ENCODE measurements at regions not wholly inside any gene's neighbourhood (a gene's known extent, or its start where the extent isn't known, plus 50 kb on each side); places are given as distances from the start of the nearest gene placed in this dataset.

GRCh38 chr5:155299386-155300005 lies 285.9 kb downstream of the KIF4B start:
- TF ChIP-seq CTCF (IDR thresholded peaks at IDR 0.05): no peak
- Histone ChIP-seq H3K27me3 (ENCODE audit: control insufficient read depth in 1 of 2, insufficient read depth in 2 of 2, low read length in 2 of 2) (no peaks in the 10 kb centered on the region), H3K4me1 (ENCODE audit: insufficient read depth, low read length) (no peaks in the 10 kb centered on the region), H3K36me3 (ENCODE audit: insufficient read depth, low read length) (no peaks in the 10 kb centered on the region), H3K4me3 (ENCODE audit: low read length) (no peak overlapping the region), H3K9me3 (ENCODE audit: control insufficient read depth in 1 of 2, insufficient read depth in 1 of 2, low read length in 2 of 2) (peaks cover 0 to 7% of the 10 kb centered on the region in 2 experiments), H3K27ac (ENCODE audit: low read depth in 1 of 2, low read length in 2 of 2) (no peak overlapping the region)
- Mint-ChIP-seq H3K9me3 (no peaks in the 10 kb centered on the region), H3K36me3 (ENCODE audit: low read depth) (no peaks in the 10 kb centered on the region), H3K27me3 (no peaks in the 10 kb centered on the region), H3K27ac (no peak overlapping the region), H3K4me3 (no peak overlapping the region), H3K4me1 (ENCODE audit: low read depth) (no peaks in the 10 kb centered on the region)
- DNase-seq (no peak), ATAC-seq (ENCODE audit: poor library complexity) (no peak)
- POLR2A ChIA-PET: no interaction called here
- intact Hi-C loops (cut with DNase I, micrococcal nuclease): no loop called here
- CTCF ChIA-PET: no interaction called here

- TF ChIP-seq CTCF (IDR thresholded peaks at IDR 0.05): no peak
- POLR2A ChIA-PET: no interaction called here
- CTCF ChIA-PET: no interaction called here
These were observed 289.6 kb downstream of the KIF4B start for GRCh38 chr5:155303120-155303519.

GRCh38 chr5:155307229-155307628 lies 293.7 kb downstream of the KIF4B start:
- no peaks in the 10 kb centered on the region for H3K36me3 ChIP-seq (ENCODE audit: insufficient read depth, low read length)
- intact Hi-C loops (cut with DNase I, micrococcal nuclease): no loop called here
- no peak overlapping the region for H3K27ac Mint-ChIP-seq
- TF ChIP-seq CTCF (IDR thresholded peaks at IDR 0.05): no peak
- POLR2A ChIA-PET: no interaction called here
- DNase-seq (no peak), ATAC-seq (ENCODE audit: poor library complexity) (no peak)
- H3K36me3 Mint-ChIP-seq (ENCODE audit: low read depth): no peaks in the 10 kb centered on the region
- no peak overlapping the region for H3K4me3 ChIP-seq (ENCODE audit: low read length)
- H3K9me3 ChIP-seq (ENCODE audit: control insufficient read depth in 1 of 2, insufficient read depth in 1 of 2, low read length in 2 of 2): no peaks in the 10 kb centered on the region
- H3K27me3 Mint-ChIP-seq: no peaks in the 10 kb centered on the region
- H3K27ac ChIP-seq (ENCODE audit: low read depth in 1 of 2, low read length in 2 of 2): no peak overlapping the region
- CTCF ChIA-PET: no interaction called here
- H3K27me3 ChIP-seq (ENCODE audit: control insufficient read depth in 1 of 2, insufficient read depth in 2 of 2, low read length in 2 of 2): no peaks in the 10 kb centered on the region
- H3K9me3 Mint-ChIP-seq: no peaks in the 10 kb centered on the region
- no peak overlapping the region for H3K4me3 Mint-ChIP-seq
- H3K4me1 Mint-ChIP-seq (ENCODE audit: low read depth): no peaks in the 10 kb centered on the region
- H3K4me1 ChIP-seq (ENCODE audit: insufficient read depth, low read length): no peaks in the 10 kb centered on the region

More at GRCh38 chr5:155303120-155303519, 289.6 kb downstream of the KIF4B start:
- Histone ChIP-seq H3K27ac (ENCODE audit: low read depth in 1 of 2, low read length in 2 of 2) (no peak overlapping the region), H3K27me3 (ENCODE audit: control insufficient read depth in 1 of 2, insufficient read depth in 2 of 2, low read length in 2 of 2) (no peaks in the 10 kb centered on the region), H3K4me1 (ENCODE audit: insufficient read depth, low read length) (no peaks in the 10 kb centered on the region), H3K4me3 (ENCODE audit: low read length) (no peak overlapping the region), H3K36me3 (ENCODE audit: insufficient read depth, low read length) (no peaks in the 10 kb centered on the region), H3K9me3 (ENCODE audit: control insufficient read depth in 1 of 2, insufficient read depth in 1 of 2, low read length in 2 of 2) (peaks cover 0 to 7% of the 10 kb centered on the region in 2 experiments)
- Mint-ChIP-seq H3K27ac (no peak overlapping the region), H3K4me1 (ENCODE audit: low read depth) (no peaks in the 10 kb centered on the region), H3K36me3 (ENCODE audit: low read depth) (no peaks in the 10 kb centered on the region), H3K27me3 (no peaks in the 10 kb centered on the region), H3K4me3 (no peak overlapping the region), H3K9me3 (no peaks in the 10 kb centered on the region)
- intact Hi-C loops (cut with DNase I, micrococcal nuclease): no loop called here
- ATAC-seq (ENCODE audit: poor library complexity) (no peak), DNase-seq (no peak)
